OCI-LY1 (cell line): ENCODE measurements at regions not wholly inside any gene's neighbourhood (a gene's known extent, or its start where the extent isn't known, plus 50 kb on each side); places are given as distances from the start of the nearest gene placed in this dataset.

ENCODE experiments used
- H2AFZ ChIP-seq: fragments of 200-600 bp; sonication (generic), shearing (Covaris generic); 2 replicates; pipeline ENCODE4 v1.6.0; 2014; ENCODE audit warnings: antibody characterized with exemption, mild to moderate bottlenecking, low read length
- H3F3A ChIP-seq: fragments of 200-600 bp; sonication (generic), shearing (Covaris generic); 2 replicates; pipeline ENCODE4 v1.6.0; 2014; ENCODE audit warnings: mild to moderate bottlenecking, antibody characterized with exemption, low read length, moderate library complexity; ENCODE audit not compliant: insufficient read depth
- H3K27ac ChIP-seq: fragments of 200-600 bp; sonication (generic); 2 replicates; pipeline ENCODE4 v1.5.1; 2014; ENCODE audit warnings: low read length, mixed run types, mild to moderate bottlenecking, low read depth; ENCODE audit not compliant: poor library complexity, severe bottlenecking
- H3K27me3 ChIP-seq: fragments of 200-600 bp; sonication (generic); 2 replicates; pipeline ENCODE4 v1.6.0; 2014; ENCODE audit warnings: antibody characterized with exemption, mild to moderate bottlenecking, low read length, moderate library complexity; ENCODE audit not compliant: insufficient read depth
- H3K36me3 ChIP-seq: fragments of 200-600 bp; sonication (generic); 2 replicates; pipeline ENCODE4 v1.6.1; 2014; ENCODE audit warnings: mild to moderate bottlenecking, antibody characterized with exemption, low read length, moderate library complexity, mixed read lengths; ENCODE audit not compliant: insufficient read depth
- H3K4me1 ChIP-seq: fragments of 200-600 bp; sonication (generic); 2 replicates; pipeline ENCODE4 v1.5.1; 2014; ENCODE audit warnings: mild to moderate bottlenecking, low read length, moderate library complexity; ENCODE audit not compliant: insufficient read depth, severe bottlenecking
- H3K4me2 ChIP-seq: fragments of 200-600 bp; sonication (generic), shearing (Covaris generic); 2 replicates; pipeline ENCODE4 v1.6.1; 2014; ENCODE audit warnings: low read length
- H3K4me3 ChIP-seq: fragments of 200-600 bp; sonication (generic); 2 replicates; pipeline ENCODE4 v1.5.1; 2014; ENCODE audit warnings: low read length, low read depth, mild to moderate bottlenecking, mixed read lengths; ENCODE audit not compliant: poor library complexity, severe bottlenecking
- H3K79me2 ChIP-seq: fragments of 200-600 bp; shearing (Covaris generic); 2 replicates; pipeline ENCODE4 v1.6.1; 2016; ENCODE audit warnings: mixed run types, low read length, mixed read lengths; ENCODE audit not compliant: insufficient read depth
- H3K9ac ChIP-seq: fragments of 200-600 bp; sonication (generic), shearing (Covaris generic); 2 replicates; pipeline ENCODE4 v1.6.1; 2014; ENCODE audit warnings: mild to moderate bottlenecking, low read length, mixed read lengths
- H3K9me2 ChIP-seq: fragments of 200-600 bp; sonication (generic), shearing (Covaris generic); 2 replicates; pipeline ENCODE4 v1.6.1; 2014; ENCODE audit warnings: low read depth, mild to moderate bottlenecking, low read length, mixed read lengths
- H3K9me3 ChIP-seq: fragments of 200-600 bp; shearing (Covaris generic); 2 replicates; pipeline ENCODE4 v1.6.1; 2014; ENCODE audit warnings: low read length, mixed read lengths
- H4K20me1 ChIP-seq: fragments of 200-600 bp; sonication (generic), shearing (Covaris generic); 2 replicates; pipeline ENCODE4 v1.6.0; 2016; ENCODE audit warnings: mild to moderate bottlenecking, low read length; ENCODE audit not compliant: insufficient read depth
- CTCF ChIP-seq: fragments of 200-600 bp; sonication (generic), shearing (Covaris generic); IDR thresholded peaks from 2 replicates; pipeline ENCODE4 v1.5.1; 2017; ENCODE audit warnings: mild to moderate bottlenecking, antibody characterized with exemption, low read length, moderate library complexity, mixed read lengths
- EZH2 ChIP-seq: fragments of 200-600 bp; sonication (generic), shearing (Covaris generic); IDR thresholded peaks from 2 replicates; pipeline ENCODE4 v1.8.0; 2017; ENCODE audit warnings: borderline replicate concordance, mixed run types, mild to moderate bottlenecking, antibody characterized with exemption, low read length, moderate library complexity, mixed read lengths

DNA sequence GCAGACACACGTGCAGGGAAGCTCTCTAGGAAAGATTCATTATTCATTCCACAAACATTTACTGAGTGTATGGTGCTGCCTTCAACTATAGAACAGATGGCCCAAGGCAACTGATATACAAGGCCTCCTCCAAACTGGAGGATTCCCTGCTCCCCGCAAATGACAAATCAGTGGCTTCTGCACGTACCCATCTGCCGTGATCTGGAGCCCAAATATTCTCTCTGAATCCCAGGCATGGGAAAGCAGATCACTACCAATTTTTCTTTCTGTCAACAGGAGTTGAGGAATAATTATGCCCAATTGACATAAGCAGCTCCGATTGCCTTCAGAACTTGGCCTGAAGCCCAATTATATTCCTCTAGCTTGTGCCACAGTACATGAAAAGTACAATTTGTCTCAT is 174.2 kb upstream of the CCDC196 start:
- Histone ChIP-seq H3K9ac (no peak overlapping the region), H3K9me2 (no peaks in the 10 kb centered on the region), H4K20me1 (no peaks in the 10 kb centered on the region), H3K36me3 (no peaks in the 10 kb centered on the region), H3K4me1 (no peaks in the 10 kb centered on the region), H3K27me3 (no peaks in the 10 kb centered on the region), H3K79me2 (no peaks in the 10 kb centered on the region), H3K4me2 (no peak overlapping the region), H3K9me3 (no peaks in the 10 kb centered on the region), H2AFZ (no peak overlapping the region), H3K27ac (no peak overlapping the region), H3K4me3 (no peak overlapping the region), H3F3A (no peaks in the 10 kb centered on the region)
- no peak for TF ChIP-seq EZH2
- no peak for TF ChIP-seq CTCF

DNA sequence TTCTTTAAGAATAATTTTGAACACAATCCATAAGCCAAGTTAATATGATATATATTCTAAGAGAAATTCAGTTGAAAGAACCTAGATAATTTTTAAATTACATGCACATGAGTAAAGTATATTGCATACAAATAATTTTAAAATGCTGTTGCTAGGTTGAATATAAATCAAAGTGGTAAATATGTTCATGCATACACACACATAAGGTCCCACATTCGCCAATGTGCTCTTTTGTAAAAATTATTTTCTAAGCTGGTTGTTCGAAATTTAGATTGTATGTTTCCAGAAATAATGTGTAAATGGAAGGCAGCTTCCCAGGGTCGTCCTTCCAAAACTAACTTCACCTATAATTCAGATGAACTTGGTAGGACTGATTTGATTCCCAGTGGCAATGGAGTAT is 173.7 kb upstream of the CCDC196 start:
- no peak overlapping the region for H3K27ac ChIP-seq
- TF ChIP-seq CTCF (no peak), EZH2 (no peak)

DNA sequence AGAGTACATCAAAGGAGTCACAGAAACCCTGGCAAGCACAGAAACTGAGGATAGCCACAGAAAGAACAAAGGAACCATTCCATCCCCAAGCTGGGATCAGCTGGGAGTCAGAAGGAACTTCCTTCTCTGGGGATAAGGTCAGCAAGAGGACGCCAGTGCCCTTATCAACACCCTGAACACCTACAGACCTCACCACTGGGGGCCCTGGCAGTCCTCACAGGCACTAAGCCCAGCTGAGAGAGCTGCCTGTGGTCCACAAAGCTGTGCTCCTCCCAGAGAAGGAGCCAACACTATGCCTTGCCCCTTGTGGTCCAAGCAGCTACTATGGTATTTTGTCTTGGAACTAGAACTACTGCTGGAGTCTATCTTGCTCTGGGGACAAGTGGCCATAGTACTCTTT is 171.1 kb upstream of the CCDC196 start:
- Histone ChIP-seq H3K36me3 (no peaks in the 10 kb centered on the region), H3K4me1 (no peaks in the 10 kb centered on the region), H2AFZ (no peak overlapping the region), H3K27me3 (no peaks in the 10 kb centered on the region), H3K4me2 (no peak overlapping the region), H3K4me3 (no peak overlapping the region), H3K27ac (no peak overlapping the region), H3K9me3 (no peaks in the 10 kb centered on the region), H4K20me1 (no peaks in the 10 kb centered on the region), H3K79me2 (no peaks in the 10 kb centered on the region), H3K9me2 (no peaks in the 10 kb centered on the region), H3K9ac (no peak overlapping the region), H3F3A (no peaks in the 10 kb centered on the region)
- no peak for TF ChIP-seq EZH2
- TF ChIP-seq CTCF = no peak

More for the DNA sequence above, 173.7 kb upstream of the CCDC196 start:
- no peaks in the 10 kb centered on the region for H3K4me1 ChIP-seq
- no peak overlapping the region for H3K4me3 ChIP-seq
- H3K9me2 ChIP-seq = no peaks in the 10 kb centered on the region
- no peak overlapping the region for H3K9ac ChIP-seq
- no peaks in the 10 kb centered on the region for H3K27me3 ChIP-seq
- H3K4me2 ChIP-seq = no peak overlapping the region
- H3K36me3 ChIP-seq = no peaks in the 10 kb centered on the region
- H3F3A ChIP-seq = no peaks in the 10 kb centered on the region
- no peaks in the 10 kb centered on the region for H3K79me2 ChIP-seq
- H3K9me3 ChIP-seq = no peaks in the 10 kb centered on the region
- H4K20me1 ChIP-seq = no peaks in the 10 kb centered on the region
- no peak overlapping the region for H2AFZ ChIP-seq
